Caco-2 (cell line): ENCODE measurements at regions not wholly inside any gene's neighbourhood (a gene's known extent, or its start where the extent isn't known, plus 50 kb on each side); places are given as distances from the start of the nearest gene placed in this dataset.

Source experiments
- BruUV-seq: library from RNA; stranded (reverse); fragments of 400-500 nt; replicated peaks from 2 replicates; lab custom pipeline; 2021; lab: Mats Ljungman, UMichigan
- CTCF ChIA-PET: fragments of 300-600 bp; sonication (Branson Sonifier 250); formaldehyde crosslinking; loops from one replicate; lab custom pipeline; 2022; ENCODE audit warnings: antibody characterized with exemption; lab: Charles Lee
- POLR2A ChIA-PET: fragments of 300-600 bp; sonication (Branson Sonifier 250); formaldehyde crosslinking; loops from one replicate; lab custom pipeline; 2022; ENCODE audit warnings: antibody characterized with exemption; lab: Charles Lee
- DNase-seq, 2 experiments: peaks; one replicate each; pipeline versions ENCODE4 v3.0.0 to v3.0.0-alpha.2; 2020 to 2022
- H3K27me3 ChIP-seq: replicated peaks from 2 replicates; pipeline ENCODE4 v1.6.0; 2011; ENCODE audit warnings: low read length; ENCODE audit not compliant: control insufficient read depth, insufficient read depth
- H3K36me3 ChIP-seq: 2 replicates; pipeline ENCODE4 v1.5.1; 2011; ENCODE audit warnings: low read length; ENCODE audit not compliant: control insufficient read depth, insufficient read depth
- H3K4me1 ChIP-seq: fragments of 250-450 bp; sonication (Bioruptor Pico); 2 replicates; pipeline ENCODE4 v1.5.1; 2020; ENCODE audit warnings: mild to moderate bottlenecking
- H3K4me3 ChIP-seq: 2 replicates; pipeline ENCODE4 v1.5.1; 2011; ENCODE audit warnings: low read depth, mild to moderate bottlenecking, control low read depth, low read length
- H3K9me3 ChIP-seq: fragments of 250-450 bp; sonication (Bioruptor Pico); 2 replicates; pipeline ENCODE4 v1.5.1; 2020; ENCODE audit warnings: mild to moderate bottlenecking, moderate library complexity
- H3K27ac Mint-ChIP-seq: one replicate; pipeline ENCODE4 v1.8.0; 2022; ENCODE audit warnings: mixed read lengths; ENCODE audit not compliant: unreplicated experiment
- H3K27me3 Mint-ChIP-seq: one replicate; pipeline ENCODE4 v1.8.0; 2022; ENCODE audit warnings: mixed read lengths; ENCODE audit not compliant: insufficient read depth, unreplicated experiment
- H3K36me3 Mint-ChIP-seq: one replicate; pipeline ENCODE4 v1.8.0; 2022; ENCODE audit warnings: mild to moderate bottlenecking, mixed read lengths; ENCODE audit not compliant: insufficient read depth, unreplicated experiment
- H3K4me1 Mint-ChIP-seq: one replicate; pipeline ENCODE4 v1.8.0; 2022; ENCODE audit warnings: low read depth, mixed read lengths; ENCODE audit not compliant: unreplicated experiment
- H3K4me3 Mint-ChIP-seq: one replicate; pipeline ENCODE4 v1.8.0; 2022; ENCODE audit warnings: mild to moderate bottlenecking, moderate library complexity, mixed read lengths; ENCODE audit not compliant: unreplicated experiment
- H3K9me3 Mint-ChIP-seq: one replicate; pipeline ENCODE4 v1.8.0; 2022; ENCODE audit warnings: mixed read lengths; ENCODE audit not compliant: unreplicated experiment
- intact Hi-C: fragments of 100-400 bp; cut with micrococcal nuclease; formaldehyde crosslinking; loops from one replicate; pipeline ENCODE4 v1.10.0; 2022; ENCODE audit not compliant: unreplicated experiment
- TF ChIP-seq, protein P1 (sequence below), 2 experiments: fragments of 200-600 bp in 1 of 2; IDR thresholded peaks; 1 replicate in 1 of 2; 2 replicates in 1 of 2; pipeline versions ENCODE4 v1.5.1 to v1.8.0; 2011 to 2022; ENCODE audit warnings: antibody characterized with exemption in 1 of 2, control low read depth in 1 of 2, inconsistent platforms in 1 of 2, low read depth in 1 of 2, low read length in 1 of 2, mild to moderate bottlenecking in 1 of 2, moderate library complexity in 1 of 2; ENCODE audit not compliant: insufficient read depth in 1 of 2, severe bottlenecking in 1 of 2, unreplicated experiment in 1 of 2

GRCh38 chr7:142597547-142597946, 151.7 kb upstream of the PRSS1 start:
- H3K36me3 Mint-ChIP-seq: no peaks in the 10 kb centered on the region
- TF ChIP-seq, protein P1, sequence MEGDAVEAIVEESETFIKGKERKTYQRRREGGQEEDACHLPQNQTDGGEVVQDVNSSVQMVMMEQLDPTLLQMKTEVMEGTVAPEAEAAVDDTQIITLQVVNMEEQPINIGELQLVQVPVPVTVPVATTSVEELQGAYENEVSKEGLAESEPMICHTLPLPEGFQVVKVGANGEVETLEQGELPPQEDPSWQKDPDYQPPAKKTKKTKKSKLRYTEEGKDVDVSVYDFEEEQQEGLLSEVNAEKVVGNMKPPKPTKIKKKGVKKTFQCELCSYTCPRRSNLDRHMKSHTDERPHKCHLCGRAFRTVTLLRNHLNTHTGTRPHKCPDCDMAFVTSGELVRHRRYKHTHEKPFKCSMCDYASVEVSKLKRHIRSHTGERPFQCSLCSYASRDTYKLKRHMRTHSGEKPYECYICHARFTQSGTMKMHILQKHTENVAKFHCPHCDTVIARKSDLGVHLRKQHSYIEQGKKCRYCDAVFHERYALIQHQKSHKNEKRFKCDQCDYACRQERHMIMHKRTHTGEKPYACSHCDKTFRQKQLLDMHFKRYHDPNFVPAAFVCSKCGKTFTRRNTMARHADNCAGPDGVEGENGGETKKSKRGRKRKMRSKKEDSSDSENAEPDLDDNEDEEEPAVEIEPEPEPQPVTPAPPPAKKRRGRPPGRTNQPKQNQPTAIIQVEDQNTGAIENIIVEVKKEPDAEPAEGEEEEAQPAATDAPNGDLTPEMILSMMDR (IDR thresholded peaks at IDR 0.05; ENCODE audit: insufficient read depth in 1 of 2, low read depth in 1 of 2, low read length in 1 of 2, severe bottlenecking in 1 of 2, unreplicated experiment in 1 of 2): no peak
- peaks cover 22% of the 10 kb centered on the region for H3K27me3 Mint-ChIP-seq
- H3K36me3 ChIP-seq: no peaks in the 10 kb centered on the region
- no peaks in the 10 kb centered on the region for H3K27me3 ChIP-seq
- no peak overlapping the region for H3K4me3 Mint-ChIP-seq
- ChIA-PET POLR2A (no interaction called here), CTCF (interaction anchor here (1.1 kb wide), 1 partner anchor 186 kb away, joined by 5 read pairs; no protein-coding TSS in a partner anchor)
- no peaks in the 10 kb centered on the region for H3K9me3 ChIP-seq
- no peaks in the 10 kb centered on the region for H3K9me3 Mint-ChIP-seq
- no peak overlapping the region for H3K4me3 ChIP-seq
- BruUV-seq: no TSS peak
- no peaks in the 10 kb centered on the region for H3K4me1 Mint-ChIP-seq
- DNase-seq: no peak
- H3K4me1 ChIP-seq: no peaks in the 10 kb centered on the region
- no peak overlapping the region for H3K27ac Mint-ChIP-seq
- intact Hi-C loops: no loop called here

DNA sequence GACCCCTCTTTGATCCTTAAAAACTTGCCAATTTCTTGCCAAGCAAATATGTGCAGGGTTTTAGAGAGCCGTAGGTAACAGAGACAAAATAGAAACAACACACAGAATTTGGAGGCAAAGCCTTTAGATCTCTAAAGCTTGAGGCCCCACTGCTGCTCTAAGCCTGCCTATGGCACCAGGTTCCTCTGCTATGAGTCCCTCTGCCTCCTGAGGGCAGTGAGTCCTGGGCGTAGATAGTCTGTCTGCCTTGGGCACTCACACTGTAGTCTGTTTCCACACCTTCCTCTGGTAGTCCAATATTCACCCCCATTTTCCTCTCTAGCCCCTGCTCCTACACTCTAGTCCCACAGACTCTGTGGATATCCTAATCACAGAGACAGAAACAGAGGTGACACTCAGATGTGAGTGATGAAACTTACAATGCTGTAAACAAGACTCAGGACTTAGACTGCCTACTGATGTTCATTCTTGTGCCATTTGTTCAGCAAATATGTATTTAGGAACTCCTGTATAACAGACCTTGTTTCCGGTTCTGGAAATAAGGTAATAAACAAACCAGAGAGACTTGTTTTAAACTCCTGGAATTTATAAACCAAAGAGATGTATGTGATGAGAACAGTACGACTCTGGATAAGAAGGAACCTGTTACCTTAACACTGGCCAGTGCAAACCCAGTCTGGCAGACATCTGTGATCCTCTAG, 153.3 kb upstream of the PRSS1 start:
- Histone ChIP-seq H3K4me1 (no peaks in the 10 kb centered on the region), H3K9me3 (no peaks in the 10 kb centered on the region), H3K27me3 (no peaks in the 10 kb centered on the region), H3K36me3 (no peaks in the 10 kb centered on the region), H3K4me3 (no peak overlapping the region)
- no peak for DNase-seq
- POLR2A ChIA-PET: no interaction called here
- Mint-ChIP-seq H3K4me1 (no peaks in the 10 kb centered on the region), H3K36me3 (no peaks in the 10 kb centered on the region), H3K27me3 (peaks cover 22% of the 10 kb centered on the region), H3K9me3 (no peaks in the 10 kb centered on the region), H3K27ac (no peak overlapping the region), H3K4me3 (no peak overlapping the region)
- BruUV-seq: no TSS peak
- TF ChIP-seq, protein P1 (IDR thresholded peaks at IDR 0.05; ENCODE audit: insufficient read depth in 1 of 2, low read depth in 1 of 2, low read length in 1 of 2, severe bottlenecking in 1 of 2, unreplicated experiment in 1 of 2): no peak
- intact Hi-C loops: no loop called here
- CTCF ChIA-PET: no interaction called here

GRCh38 chr7:142594078-142594477, 155.2 kb upstream of the PRSS1 start:
- no peak for DNase-seq
- Histone ChIP-seq H3K4me3 (no peak overlapping the region), H3K27me3 (no peaks in the 10 kb centered on the region), H3K4me1 (no peaks in the 10 kb centered on the region), H3K36me3 (no peaks in the 10 kb centered on the region), H3K9me3 (no peaks in the 10 kb centered on the region)
- Mint-ChIP-seq H3K4me3 (no peak overlapping the region), H3K27me3 (peaks cover 15% of the 10 kb centered on the region), H3K27ac (no peak overlapping the region), H3K36me3 (no peaks in the 10 kb centered on the region), H3K9me3 (no peaks in the 10 kb centered on the region), H3K4me1 (no peaks in the 10 kb centered on the region)
- no TSS peak for BruUV-seq
- intact Hi-C loops: no loop called here
- TF ChIP-seq, protein P1 (IDR thresholded peaks at IDR 0.05; ENCODE audit: insufficient read depth in 1 of 2, low read depth in 1 of 2, low read length in 1 of 2, severe bottlenecking in 1 of 2, unreplicated experiment in 1 of 2): no peak
- POLR2A ChIA-PET: no interaction called here
- CTCF ChIA-PET: no interaction called here
